B cell (primary cell): ENCODE measurements at regions not wholly inside any gene's neighbourhood (a gene's known extent, or its start where the extent isn't known, plus 50 kb on each side); places are given as distances from the start of the nearest gene placed in this dataset.
"Not testable (repeated sequence)": the region's sequence is repeated elsewhere in the genome, so short reads cannot be mapped to it uniquely, and the experiment has no call there.

Source experiments
- ATAC-seq: fragments of 200-7000 bp; cut with Tn5 transposase; one replicate; pipeline ENCODE4 v1.10.0; 2021; ENCODE audit warnings: low read depth, mild to moderate bottlenecking, moderate number of reproducible peaks, moderate library complexity
- CTCF ChIA-PET: fragments of 350-600 bp; sonication (Branson Sonifier 250); formaldehyde crosslinking; loops from one replicate; lab custom pipeline; 2021; ENCODE audit warnings: antibody characterized with exemption, inconsistent platforms; lab: Charles Lee
- POLR2A ChIA-PET: fragments of 350-600 bp; sonication (Branson Sonifier 250); formaldehyde crosslinking; loops from one replicate; lab custom pipeline; 2021; ENCODE audit warnings: antibody characterized with exemption; lab: Charles Lee
- DNase-seq: peaks from one replicate; pipeline ENCODE4 v3.0.0; 2013
- H2AFZ ChIP-seq: 2 replicates; pipeline ENCODE4 v1.6.1; 2012; ENCODE audit warnings: mild to moderate bottlenecking, low read depth, low read length; ENCODE audit not compliant: insufficient read depth, poor library complexity, severe bottlenecking
- H3K27ac ChIP-seq, 2 donors: 1 replicate in 1 of 2; 2 replicates in 1 of 2; pipeline ENCODE4 v1.5.1; 2012 to 2013; ENCODE audit warnings: low read length in 2 of 2, mild to moderate bottlenecking in 2 of 2, moderate library complexity in 1 of 2
- H3K27me3 ChIP-seq, 4 experiments: fragments of 200-600 bp in 1 of 4; sonication (generic) in 1 of 4; replicated peaks in 1 of 4; 1 replicate in 2 of 4; 2 replicates in 2 of 4; pipeline versions ENCODE4 v1.6.1 to v1.7.0; 2013 to 2016; ENCODE audit warnings: low read length in 3 of 4, mild to moderate bottlenecking in 2 of 4, mixed read lengths in 1 of 4, moderate library complexity in 1 of 4; ENCODE audit not compliant: insufficient read depth in 4 of 4, control insufficient read depth in 3 of 4; ENCODE audit errors: control extremely low read depth in 1 of 4
- H3K36me3 ChIP-seq, 2 experiments: replicated peaks in 1 of 2; 1 replicate in 1 of 2; 2 replicates in 1 of 2; pipeline versions ENCODE4 v1.6.1 to v1.7.1; 2013; ENCODE audit warnings: low read length in 1 of 2; ENCODE audit not compliant: insufficient read depth in 2 of 2, control insufficient read depth in 1 of 2; ENCODE audit errors: control extremely low read depth in 1 of 2, extremely low read depth in 1 of 2
- H3K4me1 ChIP-seq, 2 donors: fragments of 200-600 bp in 1 of 2; sonication (generic) in 1 of 2; 1 replicate in 1 of 2; 2 replicates in 1 of 2; pipeline versions ENCODE4 v1.5.1 to v1.6.1; 2013 to 2017; ENCODE audit warnings: low read length in 2 of 2; ENCODE audit not compliant: control insufficient read depth in 2 of 2, insufficient read depth in 2 of 2
- H3K4me2 ChIP-seq: replicated peaks from 2 replicates; pipeline ENCODE3; 2012; ENCODE audit warnings: mild to moderate bottlenecking, low read depth, low read length; ENCODE audit not compliant: poor library complexity, severe bottlenecking
- H3K4me3 ChIP-seq, 5 experiments: fragments of 200-600 bp in 1 of 5; sonication (generic) in 1 of 5; 1 replicate in 3 of 5; 2 replicates in 2 of 5; pipeline versions ENCODE4 v1.5.1 to v1.7.0; 2011 to 2016; ENCODE audit warnings: low read length in 4 of 5, mild to moderate bottlenecking in 4 of 5, low read depth in 2 of 5, control low read depth in 1 of 5, moderate library complexity in 1 of 5; ENCODE audit not compliant: insufficient read depth in 1 of 5; ENCODE audit errors: control extremely low read depth in 1 of 5, extremely low read depth in 1 of 5
- H3K79me2 ChIP-seq: fragments of 200-600 bp; sonication (generic); one replicate; pipeline ENCODE4 v1.6.0; 2016; ENCODE audit warnings: low read length; ENCODE audit not compliant: control insufficient read depth, insufficient read depth
- H3K9ac ChIP-seq: fragments of 200-600 bp; sonication (generic); 2 replicates; pipeline ENCODE4 v1.6.1; 2017; ENCODE audit warnings: mild to moderate bottlenecking, low read length, moderate library complexity
- H3K9me3 ChIP-seq, 3 donors: one replicate each; pipeline versions ENCODE4 v1.6.1 to v1.7.1; 2013; ENCODE audit warnings: low read length in 2 of 3; ENCODE audit not compliant: control insufficient read depth in 2 of 3, insufficient read depth in 1 of 3; ENCODE audit errors: control extremely low read depth in 1 of 3
- H4K20me1 ChIP-seq: 2 replicates; pipeline ENCODE4 v1.6.0; 2012; ENCODE audit warnings: mild to moderate bottlenecking, low read length; ENCODE audit not compliant: insufficient read depth, control insufficient read depth, poor library complexity, severe bottlenecking
- H3K27ac Mint-ChIP-seq: one replicate; pipeline ENCODE4 v1.8.0; 2021; ENCODE audit warnings: mixed read lengths
- H3K27me3 Mint-ChIP-seq: one replicate; pipeline ENCODE4 v1.8.0; 2021; ENCODE audit warnings: mixed read lengths
- H3K4me1 Mint-ChIP-seq: one replicate; pipeline ENCODE4 v1.8.0; 2021; ENCODE audit warnings: mixed read lengths
- H3K4me3 Mint-ChIP-seq: one replicate; pipeline ENCODE4 v1.8.0; 2021; ENCODE audit warnings: mixed read lengths
- H3K9me3 Mint-ChIP-seq: one replicate; pipeline ENCODE4 v1.8.0; 2022; ENCODE audit warnings: mixed read lengths; ENCODE audit not compliant: insufficient read depth
- CTCF ChIP-seq: fragments of 200-600 bp; IDR thresholded peaks from one replicate; pipeline ENCODE4 v1.8.0; 2022; ENCODE audit warnings: antibody characterized with exemption, mild to moderate bottlenecking
- EZH2 ChIP-seq: IDR thresholded peaks from 2 replicates; pipeline ENCODE4 v1.6.1; 2012; ENCODE audit warnings: borderline replicate concordance, low read depth, mild to moderate bottlenecking, moderate library complexity, low read length; ENCODE audit not compliant: insufficient read depth, poor library complexity, severe bottlenecking
- WGBS: methylation state at CpG from one replicate; pipeline ENCODE4 v1.1.5; 2013; ENCODE audit warnings: missing lambda C conversion rate; ENCODE audit not compliant: insufficient coverage; 5-methylcytosine and 5-hydroxymethylcytosine counted together
- intact Hi-C: fragments of 100-400 bp; cut with micrococcal nuclease; formaldehyde crosslinking; loops from one replicate; pipeline ENCODE4 v1.10.0; 2022

GRCh38 chr9:80755586-80755985, 933.8 kb downstream of the TLE1 start:
- no peak overlapping the region for H3K9ac ChIP-seq
- H2AFZ ChIP-seq = no peak overlapping the region
- H3K79me2 ChIP-seq = no peaks in the 10 kb centered on the region
- Mint-ChIP-seq H3K9me3 (no peaks in the 10 kb centered on the region), H3K27ac (no peak overlapping the region), H3K4me3 (no peak overlapping the region), H3K27me3 (no peaks in the 10 kb centered on the region), H3K4me1 (no peaks in the 10 kb centered on the region)
- WGBS = 100% methylated on average over 1 of the region's 2 CpGs
- TF ChIP-seq EZH2 (no peak), CTCF (no peak)
- H3K27ac ChIP-seq = no peak overlapping the region
- DNase-seq (no peak), ATAC-seq (no peak)
- intact Hi-C loops = no loop called here
- H3K4me1 ChIP-seq = no peaks in the 10 kb centered on the region
- ChIA-PET POLR2A (no interaction called here), CTCF (no interaction called here)
- H3K4me3 ChIP-seq = no peak overlapping the region
- no peaks in the 10 kb centered on the region for H3K27me3 ChIP-seq
- H3K36me3 ChIP-seq = no peaks in the 10 kb centered on the region
- no peaks in the 10 kb centered on the region for H4K20me1 ChIP-seq
- H3K4me2 ChIP-seq = no peak overlapping the region
- no peaks in the 10 kb centered on the region for H3K9me3 ChIP-seq

GRCh38 chr9:80747056-80747455, 942.3 kb downstream of the TLE1 start:
- ATAC-seq, H2AFZ ChIP-seq, POLR2A ChIA-PET, H3K9ac ChIP-seq, H3K36me3 ChIP-seq, H3K27ac Mint-ChIP-seq, H3K4me2 ChIP-seq, H3K4me3 ChIP-seq, CTCF ChIA-PET, H3K4me3 Mint-ChIP-seq, intact Hi-C loops, H3K9me3 ChIP-seq, H3K79me2 ChIP-seq, H3K27ac ChIP-seq, H4K20me1 ChIP-seq, DNase-seq, H3K27me3 Mint-ChIP-seq, H3K27me3 ChIP-seq, H3K4me1 ChIP-seq, H3K9me3 Mint-ChIP-seq, H3K4me1 Mint-ChIP-seq: not testable (repeated sequence)
- WGBS = 100% methylated on average over 10 of the region's 17 CpGs
